ENCODE measurements at regions not wholly inside any gene's neighbourhood (a gene's known extent, or its start where the extent isn't known, plus 50 kb on each side); places are given as distances from the start of the nearest gene placed in this dataset.

- intact Hi-C loops (cut with DNase I; ENCODE audit: low total_unique reads): no loop called here
- no peaks in the 10 kb centered on the region for H3K27me3 ChIP-seq
- TF ChIP-seq POLR2A (IDR thresholded peaks at IDR 0.05): no peak
- TF ChIP-seq, protein P1, sequence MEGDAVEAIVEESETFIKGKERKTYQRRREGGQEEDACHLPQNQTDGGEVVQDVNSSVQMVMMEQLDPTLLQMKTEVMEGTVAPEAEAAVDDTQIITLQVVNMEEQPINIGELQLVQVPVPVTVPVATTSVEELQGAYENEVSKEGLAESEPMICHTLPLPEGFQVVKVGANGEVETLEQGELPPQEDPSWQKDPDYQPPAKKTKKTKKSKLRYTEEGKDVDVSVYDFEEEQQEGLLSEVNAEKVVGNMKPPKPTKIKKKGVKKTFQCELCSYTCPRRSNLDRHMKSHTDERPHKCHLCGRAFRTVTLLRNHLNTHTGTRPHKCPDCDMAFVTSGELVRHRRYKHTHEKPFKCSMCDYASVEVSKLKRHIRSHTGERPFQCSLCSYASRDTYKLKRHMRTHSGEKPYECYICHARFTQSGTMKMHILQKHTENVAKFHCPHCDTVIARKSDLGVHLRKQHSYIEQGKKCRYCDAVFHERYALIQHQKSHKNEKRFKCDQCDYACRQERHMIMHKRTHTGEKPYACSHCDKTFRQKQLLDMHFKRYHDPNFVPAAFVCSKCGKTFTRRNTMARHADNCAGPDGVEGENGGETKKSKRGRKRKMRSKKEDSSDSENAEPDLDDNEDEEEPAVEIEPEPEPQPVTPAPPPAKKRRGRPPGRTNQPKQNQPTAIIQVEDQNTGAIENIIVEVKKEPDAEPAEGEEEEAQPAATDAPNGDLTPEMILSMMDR (IDR thresholded peaks at IDR 0.05): no peak
- no peak for TF ChIP-seq POLR2AphosphoS5 (IDR thresholded peaks at IDR 0.05)
- no peaks in the 10 kb centered on the region for H3K4me1 ChIP-seq
- H3K36me3 ChIP-seq: no peaks in the 10 kb centered on the region
- no peak for DNase-seq (ENCODE audit: low spot score in 2 of 2)
- no peaks in the 10 kb centered on the region for H3K9me3 ChIP-seq
- H3K4me3 ChIP-seq: no peak overlapping the region
- H3K27ac ChIP-seq: no peak overlapping the region
Observed at GRCh38 chr11:19458231-19458630, 217.5 kb upstream of the E2F8 start.

GRCh38 chr11:19455731-19456130 lies 215.0 kb upstream of the E2F8 start:
- DNase-seq (ENCODE audit: low spot score in 2 of 2): no peak
- intact Hi-C loops (cut with DNase I; ENCODE audit: low total_unique reads): no loop called here
- H3K9me3 ChIP-seq: no peaks in the 10 kb centered on the region
- H3K4me3 ChIP-seq: no peak overlapping the region
- no peak overlapping the region for H3K27ac ChIP-seq
- H3K27me3 ChIP-seq: no peaks in the 10 kb centered on the region
- no peaks in the 10 kb centered on the region for H3K36me3 ChIP-seq
- no peak for TF ChIP-seq POLR2AphosphoS5 (IDR thresholded peaks at IDR 0.05)
- TF ChIP-seq POLR2A (IDR thresholded peaks at IDR 0.05): no peak
- TF ChIP-seq, protein P1 (IDR thresholded peaks at IDR 0.05): no peak
- H3K4me1 ChIP-seq: no peaks in the 10 kb centered on the region

DNA sequence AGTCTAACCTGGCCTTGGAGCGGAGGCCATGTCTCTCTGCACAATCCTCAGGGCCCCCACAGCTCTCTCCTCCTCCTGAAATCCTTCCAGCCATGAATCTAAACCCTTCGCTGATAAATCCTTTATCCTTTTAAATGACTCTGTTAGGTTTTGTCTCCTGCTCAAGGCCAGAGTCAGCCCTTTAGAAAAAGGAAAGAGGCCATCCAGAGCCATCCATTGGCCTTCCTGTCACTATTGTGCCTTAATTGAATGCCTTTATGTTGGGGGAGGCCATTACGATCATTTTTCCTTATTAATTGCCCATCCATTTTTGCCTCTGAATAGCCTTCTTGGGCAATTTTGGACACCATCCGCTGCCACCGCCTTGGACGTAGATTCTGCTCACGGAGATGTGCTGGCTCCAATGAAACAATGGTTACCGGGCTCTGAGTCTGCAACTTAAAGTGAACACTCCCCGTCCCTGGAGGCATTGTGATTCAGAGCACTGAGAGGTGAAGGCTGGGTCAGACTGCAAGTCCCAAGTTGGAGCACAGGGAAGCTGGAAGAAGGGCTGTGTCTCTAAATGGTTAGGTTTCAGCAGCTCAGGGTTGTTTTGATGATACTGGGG lies 213.0 kb upstream of the E2F8 start:
- Histone ChIP-seq H3K36me3 (no peaks in the 10 kb centered on the region), H3K27me3 (no peaks in the 10 kb centered on the region), H3K9me3 (no peaks in the 10 kb centered on the region), H3K4me1 (no peaks in the 10 kb centered on the region), H3K4me3 (no peak overlapping the region), H3K27ac (no peak overlapping the region)
- intact Hi-C loops (cut with DNase I; ENCODE audit: low total_unique reads): loop anchor here (5.0 kb wide), 1 partner anchor 821 kb away; the partner anchor contains the start of gene SPTY2D1
- no peak for DNase-seq (ENCODE audit: low spot score in 2 of 2)
- TF ChIP-seq POLR2A (IDR thresholded peaks at IDR 0.05) (no peak), POLR2AphosphoS5 (IDR thresholded peaks at IDR 0.05) (no peak)
- TF ChIP-seq, protein P1 (IDR thresholded peaks at IDR 0.05): no peak

DNA sequence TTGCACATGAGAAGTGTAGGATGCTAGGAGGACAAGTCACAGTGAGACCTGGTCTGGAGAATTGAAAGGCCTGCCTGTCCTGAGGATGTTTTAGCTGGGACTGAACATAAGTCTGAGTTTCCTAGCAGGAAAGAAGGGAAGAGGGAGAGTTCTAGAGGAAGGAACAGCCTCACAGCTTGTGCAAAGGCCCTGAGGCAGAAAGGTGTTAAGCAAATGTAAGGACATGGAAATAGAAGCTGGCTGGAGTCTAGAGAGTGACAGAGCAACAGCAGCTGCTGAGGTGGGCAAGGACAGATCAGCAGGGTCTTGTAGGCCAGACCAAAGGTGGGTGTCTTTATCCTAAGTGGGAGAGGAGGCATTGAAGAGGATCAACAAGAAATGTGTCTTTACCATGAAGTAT lies 210.9 kb upstream of the E2F8 start:
- TF ChIP-seq, protein P1 (IDR thresholded peaks at IDR 0.05): no peak
- no peak for TF ChIP-seq POLR2A (IDR thresholded peaks at IDR 0.05)
- no peak for TF ChIP-seq POLR2AphosphoS5 (IDR thresholded peaks at IDR 0.05)
- no peak for DNase-seq (ENCODE audit: low spot score in 2 of 2)
- no peaks in the 10 kb centered on the region for H3K36me3 ChIP-seq
- H3K9me3 ChIP-seq: no peaks in the 10 kb centered on the region
- intact Hi-C loops (cut with DNase I; ENCODE audit: low total_unique reads): loop anchor here (5.0 kb wide), 1 partner anchor 819 kb away; the partner anchor contains the start of gene SPTY2D1
- no peak overlapping the region for H3K27ac ChIP-seq
- no peaks in the 10 kb centered on the region for H3K27me3 ChIP-seq
- no peaks in the 10 kb centered on the region for H3K4me1 ChIP-seq
- H3K4me3 ChIP-seq: no peak overlapping the region

DNA sequence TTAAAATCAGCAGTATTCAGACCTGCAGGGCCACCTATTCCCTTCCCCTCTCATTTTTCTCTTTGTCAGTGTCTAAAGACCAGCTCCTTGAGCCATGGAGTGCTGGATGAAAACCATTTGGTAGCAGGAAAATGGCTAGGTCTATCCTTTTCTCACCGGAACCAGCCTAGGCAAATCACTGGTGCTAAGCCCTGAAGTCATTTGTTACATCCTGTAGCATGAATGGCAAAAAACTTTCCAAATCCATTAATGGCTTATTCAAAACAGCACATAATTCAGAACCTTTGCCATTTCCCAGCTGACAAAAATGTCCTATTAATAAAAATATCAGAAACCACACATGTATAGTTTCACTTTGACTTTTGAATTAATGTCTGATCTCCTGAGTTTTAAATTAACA lies 209.5 kb upstream of the E2F8 start:
- no peaks in the 10 kb centered on the region for H3K27me3 ChIP-seq
- no peak for DNase-seq (ENCODE audit: low spot score in 2 of 2)
- H3K27ac ChIP-seq: no peak overlapping the region
- no peak overlapping the region for H3K4me3 ChIP-seq
- TF ChIP-seq, protein P1 (IDR thresholded peaks at IDR 0.05): no peak
- no peaks in the 10 kb centered on the region for H3K4me1 ChIP-seq
- intact Hi-C loops (cut with DNase I; ENCODE audit: low total_unique reads): loop anchor here (5.0 kb wide), 1 partner anchor 818 kb away; the partner anchor contains the start of gene SPTY2D1
- H3K9me3 ChIP-seq: no peaks in the 10 kb centered on the region
- no peaks in the 10 kb centered on the region for H3K36me3 ChIP-seq

Data from breast epithelium (tissue), 4 donors.